ENCODE measurements at regions not wholly inside any gene's neighbourhood (a gene's known extent, or its start where the extent isn't known, plus 50 kb on each side); places are given as distances from the start of the nearest gene placed in this dataset.

DNA sequence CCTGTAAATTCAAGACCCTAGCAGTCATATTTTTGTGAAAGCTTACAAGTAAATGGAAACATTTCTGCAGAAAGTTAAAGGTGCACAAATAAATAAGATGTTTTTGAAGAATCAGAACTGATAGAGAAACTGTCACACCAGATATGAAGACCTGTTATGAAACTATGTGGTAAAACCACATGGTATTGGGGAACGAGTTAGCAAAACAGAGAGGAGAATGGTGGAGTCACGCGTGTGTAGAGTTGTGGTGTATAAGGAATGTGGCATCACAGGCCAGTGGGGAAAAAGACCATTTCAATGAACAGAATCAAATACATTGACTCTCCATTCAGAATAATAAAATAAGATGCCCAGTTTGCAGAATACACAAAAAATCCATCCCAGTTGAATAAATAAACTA is 477.2 kb downstream of the ICE1 start:
- TF ChIP-seq, protein P1, sequence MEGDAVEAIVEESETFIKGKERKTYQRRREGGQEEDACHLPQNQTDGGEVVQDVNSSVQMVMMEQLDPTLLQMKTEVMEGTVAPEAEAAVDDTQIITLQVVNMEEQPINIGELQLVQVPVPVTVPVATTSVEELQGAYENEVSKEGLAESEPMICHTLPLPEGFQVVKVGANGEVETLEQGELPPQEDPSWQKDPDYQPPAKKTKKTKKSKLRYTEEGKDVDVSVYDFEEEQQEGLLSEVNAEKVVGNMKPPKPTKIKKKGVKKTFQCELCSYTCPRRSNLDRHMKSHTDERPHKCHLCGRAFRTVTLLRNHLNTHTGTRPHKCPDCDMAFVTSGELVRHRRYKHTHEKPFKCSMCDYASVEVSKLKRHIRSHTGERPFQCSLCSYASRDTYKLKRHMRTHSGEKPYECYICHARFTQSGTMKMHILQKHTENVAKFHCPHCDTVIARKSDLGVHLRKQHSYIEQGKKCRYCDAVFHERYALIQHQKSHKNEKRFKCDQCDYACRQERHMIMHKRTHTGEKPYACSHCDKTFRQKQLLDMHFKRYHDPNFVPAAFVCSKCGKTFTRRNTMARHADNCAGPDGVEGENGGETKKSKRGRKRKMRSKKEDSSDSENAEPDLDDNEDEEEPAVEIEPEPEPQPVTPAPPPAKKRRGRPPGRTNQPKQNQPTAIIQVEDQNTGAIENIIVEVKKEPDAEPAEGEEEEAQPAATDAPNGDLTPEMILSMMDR (IDR thresholded peaks at IDR 0.05): no peak
- TF ChIP-seq POLR2A (IDR thresholded peaks at IDR 0.05): no peak

All from heart left ventricle (tissue), 13 donors.